Mesenchymal stem cell (in vitro differentiated cells and primary cell): ENCODE measurements at regions not wholly inside any gene's neighbourhood (a gene's known extent, or its start where the extent isn't known, plus 50 kb on each side); places are given as distances from the start of the nearest gene placed in this dataset.

Experiments used
- DNase-seq: peaks from one replicate; pipeline ENCODE4 v3.0.0-alpha.2; 2013
- H2AFZ ChIP-seq: one replicate; pipeline ENCODE4 v1.6.1; 2013; ENCODE audit warnings: low read depth, mild to moderate bottlenecking, control low read depth, inconsistent platforms, low read length, moderate library complexity
- H2AK5ac ChIP-seq: 2 replicates; pipeline ENCODE4 v1.6.1; 2013; ENCODE audit warnings: low read length, moderate library complexity, mild to moderate bottlenecking, inconsistent platforms; ENCODE audit not compliant: severe bottlenecking
- H2BK120ac ChIP-seq: one replicate; pipeline ENCODE4 v1.6.1; 2013; ENCODE audit warnings: low read depth, mild to moderate bottlenecking, inconsistent platforms, low read length, moderate library complexity
- H2BK12ac ChIP-seq, 2 experiments: one replicate each; pipeline ENCODE4 v1.6.1; 2013; ENCODE audit warnings: inconsistent platforms in 2 of 2, low read length in 2 of 2, mild to moderate bottlenecking in 2 of 2, moderate library complexity in 2 of 2, control low read depth in 1 of 2
- H2BK15ac ChIP-seq: one replicate; pipeline ENCODE4 v1.6.1; 2013; ENCODE audit warnings: mild to moderate bottlenecking, low read depth, inconsistent platforms; ENCODE audit not compliant: poor library complexity, severe bottlenecking
- H2BK5ac ChIP-seq: 2 replicates; pipeline ENCODE4 v1.6.1; 2013; ENCODE audit warnings: low read depth, mild to moderate bottlenecking, low read length, control low read depth, inconsistent platforms; ENCODE audit not compliant: poor library complexity, severe bottlenecking
- H3K14ac ChIP-seq, 2 experiments: one replicate each; pipeline ENCODE4 v1.6.1; 2013; ENCODE audit warnings: inconsistent platforms in 2 of 2, low read length in 2 of 2, control low read depth in 1 of 2, mild to moderate bottlenecking in 1 of 2, moderate library complexity in 1 of 2
- H3K18ac ChIP-seq, 2 experiments: one replicate each; pipeline ENCODE4 v1.6.1; 2013; ENCODE audit warnings: inconsistent platforms in 2 of 2, low read length in 2 of 2, control low read depth in 1 of 2, low read depth in 1 of 2, mild to moderate bottlenecking in 1 of 2
- H3K23ac ChIP-seq, 2 experiments: one replicate each; pipeline ENCODE4 v1.6.1; 2013; ENCODE audit warnings: inconsistent platforms in 2 of 2, low read length in 2 of 2, mild to moderate bottlenecking in 2 of 2, moderate library complexity in 2 of 2, control low read depth in 1 of 2
- H3K27ac ChIP-seq: 2 replicates; pipeline ENCODE4 v1.5.1; 2013; ENCODE audit warnings: mild to moderate bottlenecking, moderate library complexity, low read length, control low read depth, inconsistent platforms; ENCODE audit not compliant: poor library complexity, severe bottlenecking
- H3K27me3 ChIP-seq, 2 experiments: 2 replicates each; pipeline versions ENCODE4 v1.6.1 to v1.7.0; 2013; ENCODE audit warnings: low read length in 2 of 2, mild to moderate bottlenecking in 2 of 2, moderate library complexity in 2 of 2, control low read depth in 1 of 2, inconsistent platforms in 1 of 2; ENCODE audit not compliant: control insufficient read depth in 1 of 2, insufficient read depth in 1 of 2
- H3K36me3 ChIP-seq, 2 experiments: 2 replicates each; pipeline versions ENCODE4 v1.6.1 to v1.7.0; 2013; ENCODE audit warnings: low read length in 2 of 2, control low read depth in 1 of 2, inconsistent platforms in 1 of 2, low read depth in 1 of 2, mild to moderate bottlenecking in 1 of 2; ENCODE audit not compliant: insufficient read depth in 2 of 2, control insufficient read depth in 1 of 2
- H3K4ac ChIP-seq, 2 experiments: one replicate each; pipeline ENCODE4 v1.6.1; 2013; ENCODE audit warnings: inconsistent platforms in 2 of 2, low read length in 2 of 2, mild to moderate bottlenecking in 2 of 2, moderate library complexity in 2 of 2, control low read depth in 1 of 2, low read depth in 1 of 2
- H3K4me1 ChIP-seq: 2 replicates; pipeline ENCODE4 v1.6.1; 2013; ENCODE audit warnings: low read depth, low read length, control low read depth; ENCODE audit not compliant: control insufficient read depth, insufficient read depth
- H3K4me2 ChIP-seq: 2 replicates; pipeline ENCODE4 v1.6.1; 2013; ENCODE audit warnings: low read length, mild to moderate bottlenecking, inconsistent platforms; ENCODE audit not compliant: poor library complexity, severe bottlenecking
- H3K4me3 ChIP-seq, 2 experiments: 2 replicates each; pipeline versions ENCODE4 v1.5.1 to v1.7.0; 2013; ENCODE audit warnings: low read length in 2 of 2, mild to moderate bottlenecking in 2 of 2, control low read depth in 1 of 2, low read depth in 1 of 2; ENCODE audit not compliant: insufficient read depth in 1 of 2
- H3K79me1 ChIP-seq: replicated peaks from 2 replicates; pipeline ENCODE4 v1.6.1; 2013; ENCODE audit warnings: mild to moderate bottlenecking, control low read depth, low read length, inconsistent platforms; ENCODE audit not compliant: poor library complexity, severe bottlenecking
- H3K9ac ChIP-seq: 2 replicates; pipeline ENCODE4 v1.7.0; 2013; ENCODE audit warnings: mild to moderate bottlenecking, low read length, moderate library complexity
- H3K9me3 ChIP-seq: 2 replicates; pipeline ENCODE4 v1.7.0; 2013; ENCODE audit warnings: mild to moderate bottlenecking, low read length; ENCODE audit not compliant: control insufficient read depth
- H4K8ac ChIP-seq: one replicate; pipeline ENCODE4 v1.6.1; 2013; ENCODE audit warnings: inconsistent platforms, mild to moderate bottlenecking, low read length, moderate library complexity
- H4K91ac ChIP-seq: one replicate; pipeline ENCODE4 v1.6.1; 2013; ENCODE audit warnings: mild to moderate bottlenecking, low read length, inconsistent platforms
- WGBS: methylation state at CpG from one replicate; pipeline ENCODE4 v1.1.7; 2013; ENCODE audit warnings: mixed read lengths; 5-methylcytosine and 5-hydroxymethylcytosine counted together

- H2BK12ac ChIP-seq: no peak overlapping the region
- H3K9ac ChIP-seq: no peak overlapping the region
- 78% methylated on average over 6 of the region's 6 CpGs for WGBS
- H3K4me2 ChIP-seq: no peak overlapping the region
- H4K8ac ChIP-seq: no peak overlapping the region
- H3K27ac ChIP-seq: no peak overlapping the region
- no peak overlapping the region for H3K14ac ChIP-seq
- H2BK120ac ChIP-seq: no peak overlapping the region
- no peaks in the 10 kb centered on the region for H3K9me3 ChIP-seq
- no peak overlapping the region for H3K23ac ChIP-seq
- H2BK5ac ChIP-seq: no peak overlapping the region
- H3K4ac ChIP-seq: no peak overlapping the region
- no peaks in the 10 kb centered on the region for H3K4me1 ChIP-seq
- H3K36me3 ChIP-seq: no peaks in the 10 kb centered on the region
- H3K4me3 ChIP-seq: no peak overlapping the region
- no peak overlapping the region for H2AFZ ChIP-seq
- H3K18ac ChIP-seq: no peak overlapping the region
- H2BK15ac ChIP-seq: no peak overlapping the region
- H3K27me3 ChIP-seq: no peaks in the 10 kb centered on the region
- H3K79me1 ChIP-seq: no peaks in the 10 kb centered on the region
- no peak for DNase-seq
- no peak overlapping the region for H2AK5ac ChIP-seq
- H4K91ac ChIP-seq: no peak overlapping the region
Observed at GRCh38 chr16:24440306-24440705, 99.1 kb upstream of the RBBP6 start.

GRCh38 chr16:24442631-24443030, 96.7 kb upstream of the RBBP6 start:
- no peak overlapping the region for H2AFZ ChIP-seq
- H3K27ac ChIP-seq: no peak overlapping the region
- no peaks in the 10 kb centered on the region for H3K9me3 ChIP-seq
- no peak overlapping the region for H3K4me3 ChIP-seq
- no peaks in the 10 kb centered on the region for H3K27me3 ChIP-seq
- H3K4me1 ChIP-seq: no peaks in the 10 kb centered on the region
- H3K4me2 ChIP-seq: no peak overlapping the region
- H3K23ac ChIP-seq: no peak overlapping the region
- H2AK5ac ChIP-seq: no peak overlapping the region
- no peaks in the 10 kb centered on the region for H3K36me3 ChIP-seq
- H3K4ac ChIP-seq: no peak overlapping the region
- no peak overlapping the region for H2BK15ac ChIP-seq
- no peak overlapping the region for H3K14ac ChIP-seq
- no peak overlapping the region for H2BK120ac ChIP-seq
- no peak overlapping the region for H4K91ac ChIP-seq
- H3K18ac ChIP-seq: no peak overlapping the region
- H4K8ac ChIP-seq: no peak overlapping the region
- no peak overlapping the region for H2BK12ac ChIP-seq
- H3K9ac ChIP-seq: no peak overlapping the region
- 96% methylated on average over 5 of the region's 5 CpGs for WGBS
- no peaks in the 10 kb centered on the region for H3K79me1 ChIP-seq
- no peak for DNase-seq
- no peak overlapping the region for H2BK5ac ChIP-seq

GRCh38 chr16:24445216-24445615, 94.2 kb upstream of the RBBP6 start:
- no peak overlapping the region for H3K23ac ChIP-seq
- no peak overlapping the region for H2BK12ac ChIP-seq
- H3K14ac ChIP-seq: no peak overlapping the region
- H4K91ac ChIP-seq: no peak overlapping the region
- H2BK15ac ChIP-seq: no peak overlapping the region
- no peaks in the 10 kb centered on the region for H3K4me1 ChIP-seq
- DNase-seq: no peak
- H3K79me1 ChIP-seq: no peaks in the 10 kb centered on the region
- no peak overlapping the region for H3K27ac ChIP-seq
- no peaks in the 10 kb centered on the region for H3K9me3 ChIP-seq
- H3K4me2 ChIP-seq: no peak overlapping the region
- H2BK120ac ChIP-seq: no peak overlapping the region
- no peak overlapping the region for H2AK5ac ChIP-seq
- no peak overlapping the region for H3K9ac ChIP-seq
- no peak overlapping the region for H3K4me3 ChIP-seq
- no peak overlapping the region for H2BK5ac ChIP-seq
- no peak overlapping the region for H2AFZ ChIP-seq
- H3K36me3 ChIP-seq: no peaks in the 10 kb centered on the region
- H3K4ac ChIP-seq: no peak overlapping the region
- 97% methylated on average over 8 of the region's 8 CpGs for WGBS
- no peaks in the 10 kb centered on the region for H3K27me3 ChIP-seq
- H3K18ac ChIP-seq: no peak overlapping the region
- H4K8ac ChIP-seq: no peak overlapping the region

GRCh38 chr16:24446189-24446588, 93.2 kb upstream of the RBBP6 start:
- no peaks in the 10 kb centered on the region for H3K36me3 ChIP-seq
- no peak overlapping the region for H4K8ac ChIP-seq
- H3K9ac ChIP-seq: no peak overlapping the region
- no peak for DNase-seq
- H3K27ac ChIP-seq: no peak overlapping the region
- H2BK5ac ChIP-seq: no peak overlapping the region
- H3K27me3 ChIP-seq: no peaks in the 10 kb centered on the region
- WGBS: 86% methylated on average over 3 of the region's 3 CpGs
- no peak overlapping the region for H3K4ac ChIP-seq
- no peak overlapping the region for H3K18ac ChIP-seq
- H3K4me3 ChIP-seq: no peak overlapping the region
- H3K4me2 ChIP-seq: no peak overlapping the region
- H3K14ac ChIP-seq: no peak overlapping the region
- H3K79me1 ChIP-seq: no peaks in the 10 kb centered on the region
- no peaks in the 10 kb centered on the region for H3K4me1 ChIP-seq
- no peak overlapping the region for H2BK12ac ChIP-seq
- H2AFZ ChIP-seq: no peak overlapping the region
- no peak overlapping the region for H2BK120ac ChIP-seq
- no peak overlapping the region for H2BK15ac ChIP-seq
- no peak overlapping the region for H3K23ac ChIP-seq
- no peak overlapping the region for H4K91ac ChIP-seq
- H3K9me3 ChIP-seq: no peaks in the 10 kb centered on the region
- H2AK5ac ChIP-seq: no peak overlapping the region
